ENCODE measurements at regions not wholly inside any gene's neighbourhood (a gene's known extent, or its start where the extent isn't known, plus 50 kb on each side); places are given as distances from the start of the nearest gene placed in this dataset.

- no peak overlapping the region for H3K4me3 ChIP-seq
- no peaks in the 10 kb centered on the region for H3K9me3 ChIP-seq
- no peaks in the 10 kb centered on the region for H3K4me1 ChIP-seq
- WGBS (ENCODE audit: insufficient coverage, low coverage, low lambda C conversion rate, missing lambda C conversion rate): 23% methylated on average over 3 of the region's 3 CpGs
- no peak for ATAC-seq
- DNase-seq: no peak
- H3K36me3 ChIP-seq: no peaks in the 10 kb centered on the region
- intact Hi-C loops (cut with DNase I): no loop called here
- TF ChIP-seq POLR2A (IDR thresholded peaks at IDR 0.05): no peak
- TF ChIP-seq CTCF (IDR thresholded peaks at IDR 0.05): no peak
- H3K27ac ChIP-seq: no peak overlapping the region
- H3K27me3 ChIP-seq: no peaks in the 10 kb centered on the region
These were observed 678.1 kb upstream of the SLC8A1 start for GRCh38 chr2:41129988-41130387.

DNA sequence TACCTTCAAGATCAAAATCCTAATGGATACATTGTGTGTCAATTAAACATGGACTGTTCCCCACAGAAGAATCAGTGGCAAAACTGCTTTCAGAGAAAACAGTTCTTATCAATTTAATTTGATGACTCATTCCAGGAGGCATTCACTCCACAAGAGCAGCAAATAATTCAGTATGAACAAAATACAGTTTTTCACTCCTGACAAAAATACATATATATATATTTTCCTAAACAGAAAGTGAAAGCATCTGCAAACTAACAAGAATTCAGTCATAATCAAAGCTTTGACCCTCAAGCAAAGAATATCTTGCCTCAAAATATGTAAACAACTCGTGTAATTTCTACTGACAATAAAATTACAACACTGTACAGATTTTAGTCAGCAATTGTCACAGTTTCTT, 685.1 kb upstream of the SLC8A1 start:
- TF ChIP-seq POLR2A (IDR thresholded peaks at IDR 0.05) (no peak), CTCF (IDR thresholded peaks at IDR 0.05) (no peak)
- Histone ChIP-seq H3K4me1 (no peaks in the 10 kb centered on the region), H3K27ac (no peak overlapping the region), H3K36me3 (no peaks in the 10 kb centered on the region), H3K4me3 (no peak overlapping the region), H3K27me3 (no peaks in the 10 kb centered on the region), H3K9me3 (no peaks in the 10 kb centered on the region)
- ATAC-seq (no peak), DNase-seq (no peak)
- WGBS (ENCODE audit: insufficient coverage, low coverage, low lambda C conversion rate, missing lambda C conversion rate): 7% methylated on average over 1 of the region's 1 CpG
- intact Hi-C loops (cut with DNase I): no loop called here

- WGBS (ENCODE audit: insufficient coverage, low coverage, low lambda C conversion rate, missing lambda C conversion rate): 28% methylated on average over 5 of the region's 5 CpGs
- Histone ChIP-seq H3K27ac (no peak overlapping the region), H3K4me1 (no peaks in the 10 kb centered on the region), H3K27me3 (no peaks in the 10 kb centered on the region), H3K4me3 (no peak overlapping the region), H3K36me3 (no peaks in the 10 kb centered on the region), H3K9me3 (no peaks in the 10 kb centered on the region)
- intact Hi-C loops (cut with DNase I): no loop called here
- ATAC-seq: no peak
- DNase-seq: no peak
- TF ChIP-seq CTCF (IDR thresholded peaks at IDR 0.05): no peak
These were observed 689.4 kb upstream of the SLC8A1 start for GRCh38 chr2:41141146-41141791.

GRCh38 chr2:41142478-41142877, 690.6 kb upstream of the SLC8A1 start:
- Histone ChIP-seq H3K4me3 (no peak overlapping the region), H3K27me3 (no peaks in the 10 kb centered on the region), H3K4me1 (no peaks in the 10 kb centered on the region), H3K9me3 (no peaks in the 10 kb centered on the region), H3K27ac (no peak overlapping the region), H3K36me3 (no peaks in the 10 kb centered on the region)
- no peak for ATAC-seq
- 25% methylated on average over 1 of the region's 1 CpG for WGBS (ENCODE audit: insufficient coverage, low coverage, low lambda C conversion rate, missing lambda C conversion rate)
- intact Hi-C loops (cut with DNase I): no loop called here
- TF ChIP-seq POLR2A (IDR thresholded peaks at IDR 0.05): no peak
- TF ChIP-seq CTCF (IDR thresholded peaks at IDR 0.05): no peak
- DNase-seq: no peak

DNA sequence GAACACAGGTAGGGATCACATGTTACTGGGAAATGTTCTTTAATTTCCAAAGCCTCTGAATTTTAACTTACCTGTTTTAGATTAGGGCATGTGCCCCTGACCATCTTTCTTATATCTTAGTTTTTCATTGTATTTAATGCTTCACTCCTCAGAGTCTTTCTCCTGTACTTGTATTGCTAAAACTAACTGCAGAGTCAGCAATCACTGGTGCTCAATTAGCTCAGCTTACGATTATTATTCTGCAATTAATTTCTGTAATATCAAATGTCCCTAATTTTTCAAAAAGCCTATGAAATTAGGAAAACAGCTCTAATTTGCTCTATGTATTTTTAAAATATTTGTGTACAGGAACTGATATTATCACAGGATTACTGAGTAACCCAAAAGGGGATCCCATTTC, 693.2 kb upstream of the SLC8A1 start:
- Histone ChIP-seq H3K36me3 (no peaks in the 10 kb centered on the region), H3K27me3 (no peaks in the 10 kb centered on the region), H3K4me3 (no peak overlapping the region), H3K27ac (no peak overlapping the region), H3K4me1 (no peaks in the 10 kb centered on the region), H3K9me3 (no peaks in the 10 kb centered on the region)
- no peak for ATAC-seq
- WGBS (ENCODE audit: insufficient coverage, low coverage, low lambda C conversion rate, missing lambda C conversion rate): 81% methylated on average over 1 of the region's 1 CpG
- DNase-seq: no peak
- intact Hi-C loops (cut with DNase I): no loop called here
- no peak for TF ChIP-seq POLR2A (IDR thresholded peaks at IDR 0.05)
- TF ChIP-seq CTCF (IDR thresholded peaks at IDR 0.05): no peak
